ENCODE measurements at regions not wholly inside any gene's neighbourhood (a gene's known extent, or its start where the extent isn't known, plus 50 kb on each side); places are given as distances from the start of the nearest gene placed in this dataset.

DNA sequence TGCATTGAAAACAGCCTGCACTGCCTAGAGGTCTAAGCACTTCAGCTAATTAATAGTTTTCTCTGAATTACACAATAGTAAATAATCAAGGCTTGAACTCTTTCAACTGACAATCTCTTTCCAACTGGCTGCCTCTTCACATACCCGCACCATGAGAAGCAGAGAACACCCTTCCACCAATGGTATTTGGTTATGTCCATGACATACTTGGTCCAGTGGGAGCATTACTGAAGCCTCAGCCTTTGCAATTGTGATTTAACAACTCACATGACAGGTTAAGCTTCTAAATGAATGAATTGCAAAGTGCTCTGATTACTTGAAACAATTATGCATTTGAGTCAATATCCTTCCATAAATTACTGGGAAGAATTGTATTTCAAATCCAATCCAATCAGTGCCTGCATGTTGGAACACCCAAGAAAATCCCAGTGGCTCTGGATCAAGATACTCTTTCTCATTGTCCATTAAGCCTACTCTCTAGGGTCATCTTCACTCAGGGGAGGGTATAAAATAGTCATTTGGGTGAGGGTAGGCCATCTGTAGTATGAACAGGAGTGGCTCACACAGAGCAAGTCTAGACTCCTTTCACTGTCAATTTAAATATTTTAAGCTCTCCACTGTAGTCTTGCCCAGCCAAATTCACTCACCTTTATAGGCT lies 101.1 kb downstream of the HS1BP3 start:
- TF ChIP-seq, protein P1, sequence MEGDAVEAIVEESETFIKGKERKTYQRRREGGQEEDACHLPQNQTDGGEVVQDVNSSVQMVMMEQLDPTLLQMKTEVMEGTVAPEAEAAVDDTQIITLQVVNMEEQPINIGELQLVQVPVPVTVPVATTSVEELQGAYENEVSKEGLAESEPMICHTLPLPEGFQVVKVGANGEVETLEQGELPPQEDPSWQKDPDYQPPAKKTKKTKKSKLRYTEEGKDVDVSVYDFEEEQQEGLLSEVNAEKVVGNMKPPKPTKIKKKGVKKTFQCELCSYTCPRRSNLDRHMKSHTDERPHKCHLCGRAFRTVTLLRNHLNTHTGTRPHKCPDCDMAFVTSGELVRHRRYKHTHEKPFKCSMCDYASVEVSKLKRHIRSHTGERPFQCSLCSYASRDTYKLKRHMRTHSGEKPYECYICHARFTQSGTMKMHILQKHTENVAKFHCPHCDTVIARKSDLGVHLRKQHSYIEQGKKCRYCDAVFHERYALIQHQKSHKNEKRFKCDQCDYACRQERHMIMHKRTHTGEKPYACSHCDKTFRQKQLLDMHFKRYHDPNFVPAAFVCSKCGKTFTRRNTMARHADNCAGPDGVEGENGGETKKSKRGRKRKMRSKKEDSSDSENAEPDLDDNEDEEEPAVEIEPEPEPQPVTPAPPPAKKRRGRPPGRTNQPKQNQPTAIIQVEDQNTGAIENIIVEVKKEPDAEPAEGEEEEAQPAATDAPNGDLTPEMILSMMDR (IDR thresholded peaks at IDR 0.05) = no peak
- POLR2A ChIA-PET = no interaction called here
- Mint-ChIP-seq H3K9me3 (peaks cover 2% of the 10 kb centered on the region), H3K27me3 (no peaks in the 10 kb centered on the region), H3K4me1 (ENCODE audit: low read depth) (no peaks in the 10 kb centered on the region), H3K27ac (no peak overlapping the region), H3K4me3 (no peak overlapping the region), H3K36me3 (ENCODE audit: low read depth) (no peaks in the 10 kb centered on the region)
- intact Hi-C loops (cut with micrococcal nuclease) = no loop called here
- ATAC-seq (no peak), DNase-seq (no peak)
- CTCF ChIA-PET = interaction anchor here (0.8 to 1.4 kb wide), 2 partner anchors 39 to 92 kb away, joined by 3 to 4 read pairs; no protein-coding TSS in a partner anchor

DNA sequence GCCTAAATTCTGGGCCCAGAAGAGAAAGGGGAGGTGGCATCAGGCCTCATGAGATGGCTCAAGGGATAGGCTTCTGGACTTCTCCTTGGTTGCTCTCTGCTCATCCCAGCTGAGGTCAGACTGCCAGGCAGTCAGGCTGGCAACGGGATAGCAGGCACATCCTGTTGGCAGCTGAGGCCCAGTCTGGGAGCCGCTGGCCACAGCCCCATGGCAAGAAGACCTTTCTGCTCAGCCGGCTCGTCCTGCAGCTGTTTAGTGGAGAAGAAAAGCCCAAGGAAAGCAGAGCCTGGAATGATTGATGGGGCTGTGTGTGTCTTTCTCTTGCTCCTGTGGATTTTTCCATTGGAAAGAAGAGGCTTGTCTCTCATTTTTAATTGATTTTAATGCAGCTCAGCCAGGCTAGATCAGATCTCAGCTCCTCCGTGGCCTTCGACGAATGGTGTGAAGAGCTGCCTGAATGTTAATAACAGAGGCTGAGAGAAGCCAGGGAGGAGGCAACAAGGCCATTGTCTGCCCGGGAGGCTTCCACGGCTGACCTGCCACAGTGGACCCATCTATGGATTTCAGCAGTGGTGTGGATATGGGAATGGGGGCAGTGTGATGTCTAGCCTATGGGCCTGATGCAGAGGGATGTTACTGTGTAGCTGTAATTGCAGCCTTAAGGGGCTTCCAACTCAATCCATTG lies 99.5 kb downstream of the HS1BP3 start:
- no peak for DNase-seq

DNA sequence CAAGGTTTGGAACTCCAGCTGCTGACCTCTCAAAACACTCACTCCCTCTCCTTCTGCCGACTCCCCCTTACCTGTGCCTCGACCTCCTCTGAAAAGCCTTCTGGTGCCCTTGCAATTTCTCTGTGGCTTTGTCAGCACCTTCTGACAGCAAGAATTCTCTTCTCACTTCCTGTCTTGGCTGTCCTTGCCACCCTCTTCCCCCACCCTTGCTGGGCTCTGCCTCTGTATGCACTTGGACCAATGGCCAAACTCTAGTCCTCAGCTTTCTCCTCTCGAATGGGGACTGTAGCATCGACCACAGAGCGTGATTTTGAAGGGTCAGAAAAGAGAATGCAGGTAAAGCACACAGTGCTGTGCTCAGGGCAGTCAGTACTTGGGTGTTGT lies 99.0 kb downstream of the HS1BP3 start:
- Mint-ChIP-seq H3K4me1 (ENCODE audit: low read depth) (no peaks in the 10 kb centered on the region), H3K4me3 (no peak overlapping the region), H3K36me3 (ENCODE audit: low read depth) (no peaks in the 10 kb centered on the region), H3K27me3 (peaks cover 1% of the 10 kb centered on the region), H3K9me3 (no peaks in the 10 kb centered on the region), H3K27ac (no peak overlapping the region)
- DNase-seq = no peak
- CTCF ChIA-PET = no interaction called here
- ATAC-seq = no peak
- TF ChIP-seq, protein P1 (IDR thresholded peaks at IDR 0.05) = no peak
- POLR2A ChIA-PET = no interaction called here
- intact Hi-C loops (cut with micrococcal nuclease) = no loop called here

More for the DNA sequence above, 99.5 kb downstream of the HS1BP3 start:
- Mint-ChIP-seq H3K4me3 (no peak overlapping the region), H3K36me3 (ENCODE audit: low read depth) (no peaks in the 10 kb centered on the region), H3K27ac (no peak overlapping the region), H3K27me3 (no peaks in the 10 kb centered on the region), H3K4me1 (ENCODE audit: low read depth) (no peaks in the 10 kb centered on the region), H3K9me3 (no peaks in the 10 kb centered on the region)
- POLR2A ChIA-PET = no interaction called here
- CTCF ChIA-PET = no interaction called here
- ATAC-seq = no peak
- TF ChIP-seq, protein P1 (IDR thresholded peaks at IDR 0.05) = no peak
- intact Hi-C loops (cut with micrococcal nuclease) = no loop called here

DNA sequence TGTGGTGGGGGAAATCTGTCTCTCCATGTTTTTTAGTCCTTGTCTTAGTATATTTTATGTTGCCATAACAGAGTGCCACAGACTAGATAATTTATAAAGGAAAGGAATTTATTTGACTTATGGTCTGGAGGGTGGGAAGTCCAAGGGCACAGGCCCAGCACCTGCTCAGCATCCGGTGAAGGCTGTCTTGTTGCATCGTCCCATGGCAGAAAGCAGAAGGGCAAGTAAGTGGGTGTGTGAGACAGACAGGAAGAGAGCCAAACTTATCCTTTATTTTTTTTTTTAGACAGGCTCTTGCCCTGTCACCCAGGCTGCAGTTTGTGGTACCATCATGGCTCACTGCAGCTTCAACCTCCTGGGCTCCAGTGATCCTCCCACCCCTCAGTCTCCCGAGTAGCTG lies 98.1 kb downstream of the HS1BP3 start:
- intact Hi-C loops (cut with micrococcal nuclease) = no loop called here
- no peaks in the 10 kb centered on the region for H3K4me1 Mint-ChIP-seq (ENCODE audit: low read depth)
- ChIA-PET POLR2A (no interaction called here), CTCF (no interaction called here)
- TF ChIP-seq, protein P1 (IDR thresholded peaks at IDR 0.05) = no peak
- H3K27ac Mint-ChIP-seq = no peak overlapping the region
- DNase-seq (no peak), ATAC-seq (no peak)
- H3K36me3 Mint-ChIP-seq (ENCODE audit: low read depth) = no peaks in the 10 kb centered on the region
- H3K4me3 Mint-ChIP-seq = no peak overlapping the region
- no peaks in the 10 kb centered on the region for H3K9me3 Mint-ChIP-seq
- H3K27me3 Mint-ChIP-seq = peaks cover 2% of the 10 kb centered on the region

DNA sequence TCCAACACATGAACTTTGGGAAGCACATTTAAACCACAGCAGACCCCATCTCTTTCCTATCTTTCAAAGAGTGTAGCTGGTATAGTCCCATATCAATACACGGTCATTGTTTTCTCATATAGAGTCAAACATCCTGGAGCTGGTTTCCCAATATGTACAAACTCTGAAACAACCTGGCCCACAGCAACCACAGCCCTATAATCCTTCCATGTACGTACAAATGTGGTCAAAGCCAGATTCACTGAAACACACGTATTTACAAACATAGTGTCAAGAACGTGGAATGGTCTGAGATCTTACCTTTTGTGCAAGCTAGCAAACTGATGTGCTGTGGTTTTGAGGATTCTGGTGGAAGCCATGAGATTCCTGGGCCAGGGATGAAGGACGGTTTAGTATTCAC lies 97.3 kb downstream of the HS1BP3 start:
- ChIA-PET CTCF (no interaction called here), POLR2A (no interaction called here)
- Mint-ChIP-seq H3K36me3 (ENCODE audit: low read depth) (no peaks in the 10 kb centered on the region), H3K4me3 (no peak overlapping the region), H3K27me3 (peaks cover 4% of the 10 kb centered on the region), H3K9me3 (no peaks in the 10 kb centered on the region), H3K27ac (no peak overlapping the region), H3K4me1 (ENCODE audit: low read depth) (no peaks in the 10 kb centered on the region)
- TF ChIP-seq, protein P1 (IDR thresholded peaks at IDR 0.05) = no peak
- no peak for ATAC-seq
- intact Hi-C loops (cut with micrococcal nuclease) = no loop called here
- no peak for DNase-seq
